ENCODE measurements at regions not wholly inside any gene's neighbourhood (a gene's known extent, or its start where the extent isn't known, plus 50 kb on each side); places are given as distances from the start of the nearest gene placed in this dataset.

- WGBS, 2 donors, result 75 to 76% methylated on average over 6 of the region's 6 CpGs
- no peak for TF ChIP-seq CTCF (IDR thresholded peaks at IDR 0.05)
- TF ChIP-seq POLR2A (IDR thresholded peaks at IDR 0.05), result no peak
- Histone ChIP-seq H3K4me1 (no peaks in the 10 kb centered on the region), H3K36me3 (no peaks in the 10 kb centered on the region), H3K9me3 (no peaks in the 10 kb centered on the region), H3K4me3 (no peak overlapping the region), H3K27me3 (peaks cover 0 to 5% (median 0%) of the 10 kb centered on the region in 4 donors), H3K27ac (no peak overlapping the region)
- intact Hi-C loops (cut with DNase I), result no loop called here
- DNase-seq, result no peak
These were observed 81.8 kb downstream of the ANXA1 start for GRCh38 chr9:73233359-73234007.

GRCh38 chr9:73234008-73234360 lies 82.3 kb downstream of the ANXA1 start:
- H3K36me3 ChIP-seq, result no peaks in the 10 kb centered on the region
- H3K4me1 ChIP-seq, result no peaks in the 10 kb centered on the region
- intact Hi-C loops (cut with DNase I), result no loop called here
- H3K9me3 ChIP-seq, result no peaks in the 10 kb centered on the region
- peaks cover 0 to 5% (median 0%) of the 10 kb centered on the region in 4 donors for H3K27me3 ChIP-seq
- 83 to 97% methylated on average over 1 of the region's 1 CpG for WGBS, 2 donors
- no peak for TF ChIP-seq CTCF (IDR thresholded peaks at IDR 0.05)
- no peak for TF ChIP-seq POLR2A (IDR thresholded peaks at IDR 0.05)
- DNase-seq, result no peak
- H3K27ac ChIP-seq, result no peak overlapping the region
- H3K4me3 ChIP-seq, result no peak overlapping the region

GRCh38 chr9:73237140-73237539 lies 85.5 kb downstream of the ANXA1 start:
- DNase-seq, result no peak
- intact Hi-C loops (cut with DNase I), result no loop called here
- H3K4me1 ChIP-seq, result no peaks in the 10 kb centered on the region
- H3K27me3 ChIP-seq, result no peaks in the 10 kb centered on the region
- H3K27ac ChIP-seq, result no peak overlapping the region
- TF ChIP-seq CTCF (IDR thresholded peaks at IDR 0.05), result no peak
- TF ChIP-seq POLR2A (IDR thresholded peaks at IDR 0.05), result no peak
- no peaks in the 10 kb centered on the region for H3K36me3 ChIP-seq
- H3K9me3 ChIP-seq, result no peaks in the 10 kb centered on the region
- 31 to 35% methylated on average over 1 of the region's 1 CpG for WGBS, 2 donors
- H3K4me3 ChIP-seq, result no peak overlapping the region

- Histone ChIP-seq H3K27ac (no peak overlapping the region), H3K36me3 (no peaks in the 10 kb centered on the region), H3K4me3 (no peak overlapping the region), H3K27me3 (no peaks in the 10 kb centered on the region), H3K9me3 (no peaks in the 10 kb centered on the region), H3K4me1 (no peaks in the 10 kb centered on the region)
- intact Hi-C loops (cut with DNase I), result no loop called here
- whole genome bisulfite sequencing, 2 donors, result 50 to 59% methylated on average over 2 of the region's 2 CpGs
- no peak for DNase-seq
- TF ChIP-seq CTCF (IDR thresholded peaks at IDR 0.05), result no peak
These were observed 88.1 kb downstream of the ANXA1 start for GRCh38 chr9:73239570-73240265.

- WGBS, 2 donors, result 75 to 80% methylated on average over 2 of the region's 2 CpGs
- Histone ChIP-seq H3K36me3 (no peaks in the 10 kb centered on the region), H3K9me3 (no peaks in the 10 kb centered on the region), H3K4me1 (no peaks in the 10 kb centered on the region), H3K27ac (no peak overlapping the region), H3K4me3 (no peak overlapping the region), H3K27me3 (no peaks in the 10 kb centered on the region)
- intact Hi-C loops (cut with DNase I), result no loop called here
- no peak for DNase-seq
- no peak for TF ChIP-seq CTCF (IDR thresholded peaks at IDR 0.05)
- no peak for TF ChIP-seq POLR2A (IDR thresholded peaks at IDR 0.05)
These were observed 91.4 kb downstream of the ANXA1 start for GRCh38 chr9:73243078-73243477.
